ENCODE measurements at regions not wholly inside any gene's neighbourhood (a gene's known extent, or its start where the extent isn't known, plus 50 kb on each side); places are given as distances from the start of the nearest gene placed in this dataset.
A peak's percentile ranks its signal among the peaks of the same experiment; 100 is the strongest.

GRCh38 chr5:96088706-96089498, 127.3 kb upstream of the ELL2 start:
- DNase-seq, result no peak

GRCh38 chr5:96087939-96088338, 126.3 kb upstream of the ELL2 start:
- DNase-seq, result no peak

- no peak for DNase-seq
Measured at GRCh38 chr5:96084874-96085506, 123.3 kb upstream of the ELL2 start.

- no peak for DNase-seq
Measured at GRCh38 chr5:96083361-96083881, 121.8 kb upstream of the ELL2 start.

GRCh38 chr5:96081276-96081858, 119.7 kb upstream of the ELL2 start:
- no peak for DNase-seq

GRCh38 chr5:96080557-96080956, 118.9 kb upstream of the ELL2 start:
- no peak for DNase-seq

GRCh38 chr5:96079962-96080361, 118.3 kb upstream of the ELL2 start:
- no peak for DNase-seq

- no peak for DNase-seq
Measured at GRCh38 chr5:96079075-96079474, 117.4 kb upstream of the ELL2 start.

- no peak for DNase-seq
Measured at GRCh38 chr5:96076451-96076850, 114.8 kb upstream of the ELL2 start.

- no peak for DNase-seq
Measured at GRCh38 chr5:96075579-96076289, 114.1 kb upstream of the ELL2 start.

GRCh38 chr5:96074870-96075269, 113.2 kb upstream of the ELL2 start:
- no peak for DNase-seq

- no peak for DNase-seq
Measured at GRCh38 chr5:96074460-96074859, 112.8 kb upstream of the ELL2 start.

GRCh38 chr5:96072791-96073165, 111.1 kb upstream of the ELL2 start:
- no peak for DNase-seq

- DNase-seq, result no peak
Measured at GRCh38 chr5:96072138-96072790, 110.6 kb upstream of the ELL2 start.

GRCh38 chr5:96070622-96071225, 109.1 kb upstream of the ELL2 start:
- DNase-seq, result peak; percentile 22

- no peak for DNase-seq
Measured at GRCh38 chr5:96067894-96068614, 106.4 kb upstream of the ELL2 start.

GRCh38 chr5:96067251-96067650, 105.6 kb upstream of the ELL2 start:
- DNase-seq, result no peak

- DNase-seq, result no peak
Measured at GRCh38 chr5:96066386-96066719, 104.7 kb upstream of the ELL2 start.

- DNase-seq, result no peak
Measured at GRCh38 chr5:96065685-96066385, 104.2 kb upstream of the ELL2 start.

- no peak for DNase-seq
Measured at GRCh38 chr5:96064877-96065276, 103.2 kb upstream of the ELL2 start.

- DNase-seq, result no peak
Measured at GRCh38 chr5:96062836-96063235, 101.2 kb upstream of the ELL2 start.
